ENCODE measurements at regions not wholly inside any gene's neighbourhood (a gene's known extent, or its start where the extent isn't known, plus 50 kb on each side); places are given as distances from the start of the nearest gene placed in this dataset.
"Not testable (repeated sequence)": the region's sequence is repeated elsewhere in the genome, so short reads cannot be mapped to it uniquely, and the experiment has no call there.

DNA sequence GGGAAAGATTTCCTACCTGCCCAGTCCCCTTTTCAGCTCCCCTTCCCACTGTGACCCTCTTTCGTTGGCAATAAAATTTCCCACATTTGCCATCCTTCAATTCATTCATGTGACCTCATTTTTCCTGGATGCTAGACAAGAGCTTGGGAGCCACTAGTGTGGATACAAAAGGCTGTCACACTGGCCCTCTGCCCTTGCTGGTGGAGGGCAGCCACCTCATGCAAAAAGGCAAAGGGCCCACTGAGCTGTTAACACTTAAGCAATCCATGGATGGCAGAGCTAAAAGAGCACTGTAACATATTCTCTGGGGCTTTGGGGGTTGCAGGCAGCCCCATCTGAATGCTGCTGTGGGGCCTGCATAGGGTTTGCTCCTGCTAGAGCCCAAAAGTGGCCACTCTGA, 315.1 kb downstream of the NEBL start (continued):
- no peak for TF ChIP-seq PITX1 (CRISPR knock-in tag; IDR thresholded peaks at IDR 0.05)

DNA sequence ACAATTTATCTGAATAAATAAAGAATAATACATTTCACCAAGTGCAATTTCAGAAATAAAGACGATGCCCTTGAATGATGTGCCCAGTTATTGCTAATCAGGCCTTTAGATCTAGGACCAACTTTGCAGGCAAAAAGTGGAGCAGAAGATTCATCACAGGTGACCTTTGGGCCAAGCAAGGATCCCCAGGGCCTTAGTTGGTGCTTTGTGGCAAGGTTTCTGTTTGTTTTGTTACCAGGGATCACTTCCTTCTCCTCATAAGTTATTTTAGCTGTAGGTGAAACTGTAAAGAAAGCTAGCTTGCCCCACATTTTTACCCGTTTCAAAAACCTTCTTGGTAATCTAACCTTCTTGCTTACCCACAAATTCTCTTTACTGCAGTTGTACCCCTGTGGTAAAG, 323.2 kb downstream of the NEBL start:
- in situ Hi-C loops (cut with HindIII; ENCODE audit: extremely low pct_ligation_motif_present, low pct_unique_long_range_greater_than_20kb), result no loop called here
- intact Hi-C loops (cut with micrococcal nuclease; ENCODE audit: unreplicated experiment), result no loop called here
- H4K20me1 ChIP-seq (ENCODE audit: insufficient read depth, low read length), result no peaks in the 10 kb centered on the region
- ChIA-PET POLR2A (no interaction called here), CTCF (ENCODE audit: low intra/inter-chr PET ratio, low total read pairs) (no interaction called here)
- BruUV-seq (replicated peaks), result no TSS peak
- no peak overlapping the region for H3K27ac ChIP-seq (ENCODE audit: extremely low read length, insufficient read depth, low read length)
- no peaks in the 10 kb centered on the region for H3K79me2 ChIP-seq (ENCODE audit: insufficient read depth, low read length)
- H3K4me3 ChIP-seq (replicated peaks in 1 of 3; ENCODE audit: insufficient read depth in 1 of 3, low read depth in 2 of 3, low read length in 3 of 3), result no peak overlapping the region
- FAIRE-seq (no peak), DNase-seq (ENCODE audit: low spot score) (no peak), ATAC-seq (no peak)
- no peak overlapping the region for H2AFZ ChIP-seq (ENCODE audit: low read length)
- H3K36me3 ChIP-seq (replicated peaks in 1 of 2; ENCODE audit: control insufficient read depth in 1 of 2, insufficient read depth in 2 of 2, low read length in 2 of 2), result no peaks in the 10 kb centered on the region
- no peak overlapping the region for H3K4me2 ChIP-seq (ENCODE audit: low read depth, low read length)
- H3K27me3 ChIP-seq (ENCODE audit: control insufficient read depth in 1 of 2, insufficient read depth in 2 of 2, low read length in 2 of 2), result no peaks in the 10 kb centered on the region
- H3K9ac ChIP-seq (ENCODE audit: insufficient read depth, low read depth, low read length), result no peak overlapping the region
- peaks cover 32% of the 10 kb centered on the region for H3K9me3 ChIP-seq (ENCODE audit: low read length)
- TF ChIP-seq TBX3 (IDR thresholded peaks at IDR 0.05; ENCODE audit: borderline replicate concordance) (no peak), SRF (IDR thresholded peaks at IDR 0.05; ENCODE audit: low read depth, low read length) (no peak), RXRA (CRISPR knock-in tag; IDR thresholded peaks at IDR 0.05) (no peak), ATM (IDR thresholded peaks at IDR 0.05; ENCODE audit: borderline replicate concordance) (no peak), ZNF253 (CRISPR knock-in tag; IDR thresholded peaks at IDR 0.05; ENCODE audit: borderline replicate concordance) (no peak), ZNF3 (CRISPR knock-in tag; IDR thresholded peaks at IDR 0.05) (no peak), GABPB1 (CRISPR knock-in tag; IDR thresholded peaks at IDR 0.05) (no peak), NFE2L1 (CRISPR knock-in tag; IDR thresholded peaks at IDR 0.05; ENCODE audit: borderline replicate concordance) (no peak)
- WGBS (ENCODE audit: low lambda C conversion rate), result 0% methylated on average over 2 of the region's 2 CpGs
- no peaks in the 10 kb centered on the region for H3K4me1 ChIP-seq (ENCODE audit: insufficient read depth, low read length)

DNA sequence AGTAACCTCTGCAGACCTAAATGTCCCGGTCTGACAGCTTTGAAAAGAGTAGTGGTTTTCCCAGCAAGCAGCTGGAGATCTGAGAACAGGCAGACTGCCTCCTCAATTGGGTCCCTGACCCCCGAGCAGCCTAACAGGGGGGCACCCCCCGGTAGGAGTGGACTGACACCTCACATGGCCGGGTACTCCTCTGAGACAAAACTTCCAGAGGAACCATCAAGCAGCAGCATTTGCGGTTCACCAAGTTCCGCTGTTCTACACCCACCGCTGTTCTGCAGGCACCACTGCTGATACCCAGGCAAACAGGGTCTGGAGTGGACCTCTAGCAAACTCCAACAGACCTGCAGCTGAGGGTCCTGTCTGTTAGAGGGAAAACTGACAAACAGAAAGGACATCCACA, 341.1 kb downstream of the NEBL start:
- H2AFZ ChIP-seq (ENCODE audit: low read length); H3K4me1 ChIP-seq (ENCODE audit: insufficient read depth, low read length); BruUV-seq (replicated peaks); in situ Hi-C loops (cut with HindIII; ENCODE audit: extremely low pct_ligation_motif_present, low pct_unique_long_range_greater_than_20kb); H3K9ac ChIP-seq (ENCODE audit: insufficient read depth, low read depth, low read length); ATAC-seq; FAIRE-seq; H3K4me2 ChIP-seq (ENCODE audit: low read depth, low read length); DNase-seq (ENCODE audit: low spot score); H3K27ac ChIP-seq (ENCODE audit: extremely low read length, insufficient read depth, low read length); intact Hi-C loops (cut with micrococcal nuclease; ENCODE audit: unreplicated experiment); CTCF ChIA-PET (ENCODE audit: low intra/inter-chr PET ratio, low total read pairs); H3K36me3 ChIP-seq (replicated peaks in 1 of 2; ENCODE audit: control insufficient read depth in 1 of 2, insufficient read depth in 2 of 2, low read length in 2 of 2); H3K4me3 ChIP-seq (replicated peaks in 1 of 3; ENCODE audit: insufficient read depth in 1 of 3, low read depth in 2 of 3, low read length in 3 of 3); H3K27me3 ChIP-seq (ENCODE audit: control insufficient read depth in 1 of 2, insufficient read depth in 2 of 2, low read length in 2 of 2); H3K79me2 ChIP-seq (ENCODE audit: insufficient read depth, low read length); H4K20me1 ChIP-seq (ENCODE audit: insufficient read depth, low read length); POLR2A ChIA-PET: not testable (repeated sequence)
- peaks cover 45% of the 10 kb centered on the region for H3K9me3 ChIP-seq (ENCODE audit: low read length)
- WGBS (ENCODE audit: low lambda C conversion rate), result 73% methylated on average over 4 of the region's 7 CpGs

Measured in HepG2 (cell line).